ENCODE measurements at regions not wholly inside any gene's neighbourhood (a gene's known extent, or its start where the extent isn't known, plus 50 kb on each side); places are given as distances from the start of the nearest gene placed in this dataset.
"Not testable (repeated sequence)": the region's sequence is repeated elsewhere in the genome, so short reads cannot be mapped to it uniquely, and the experiment has no call there.

DNA sequence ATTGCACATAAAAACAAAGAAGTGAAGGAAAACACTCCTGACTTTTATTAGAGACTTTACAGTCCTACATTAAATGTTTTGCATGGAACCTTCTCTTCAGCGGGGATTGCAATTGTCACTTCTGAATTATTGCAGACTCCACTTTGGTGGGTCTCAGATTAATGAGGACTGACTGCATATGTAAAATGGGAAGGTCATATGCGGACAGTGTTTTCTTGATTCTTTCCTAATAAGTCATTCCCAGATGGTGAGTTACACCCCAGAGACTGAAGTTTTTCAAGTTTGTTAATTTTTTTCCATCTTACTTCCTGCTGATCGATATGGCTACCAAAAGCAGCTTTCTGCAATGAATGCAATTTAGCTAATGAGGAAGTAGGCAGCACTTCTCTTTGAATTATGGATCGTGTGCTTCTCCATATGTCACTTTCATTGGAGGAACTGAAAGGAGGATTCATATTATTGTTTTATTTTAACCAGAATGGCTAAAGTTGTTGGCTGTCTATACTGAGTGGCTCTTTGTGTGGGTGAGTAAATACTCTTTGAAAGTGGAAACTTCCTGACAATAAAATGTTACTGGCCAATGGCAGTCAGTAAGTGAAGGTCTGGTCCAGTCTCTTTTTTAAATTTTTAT is 119.3 kb upstream of the CLNK start:
- DNase-seq: no peak

DNA sequence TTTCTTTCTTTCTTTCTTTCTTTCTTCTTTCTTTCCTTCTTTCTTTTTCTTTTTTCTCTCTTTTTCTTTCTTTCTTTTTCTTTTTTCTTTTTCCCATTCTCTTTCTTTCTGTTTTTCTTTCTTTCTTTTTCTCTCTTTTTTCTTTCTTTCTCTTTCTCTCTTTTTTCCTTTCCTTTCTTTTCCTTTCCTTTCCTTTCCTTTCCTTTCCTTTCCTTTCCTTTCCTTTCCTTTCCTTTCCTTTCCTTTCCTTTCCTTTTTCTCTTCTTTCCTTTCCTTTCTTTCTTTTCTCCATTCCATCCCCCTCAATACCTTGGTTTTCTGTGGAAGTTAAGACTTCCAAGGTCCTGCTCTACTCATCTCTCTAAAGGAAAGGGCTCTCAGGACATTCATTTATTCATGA is 102.8 kb upstream of the CLNK start:
- DNase-seq: no peak

DNA sequence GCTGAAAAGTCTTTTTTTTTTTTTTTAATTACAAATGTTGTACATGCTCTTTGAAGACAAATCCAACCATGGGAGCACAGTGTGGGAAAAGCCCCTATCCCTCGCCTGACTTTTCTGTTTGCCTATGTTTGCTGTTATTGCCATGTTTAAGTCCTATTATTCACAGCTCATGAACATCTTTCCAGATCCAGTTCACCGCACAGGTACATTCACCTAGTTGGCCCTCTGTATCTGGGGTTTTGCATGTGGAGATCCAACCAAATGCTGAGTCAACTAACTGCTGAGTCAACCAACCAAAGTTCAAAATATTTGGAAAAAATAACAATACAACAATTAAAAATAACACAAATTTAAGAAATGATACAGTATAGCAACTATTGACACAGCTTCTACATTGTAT is 100.1 kb upstream of the CLNK start:
- DNase-seq: no peak

DNA sequence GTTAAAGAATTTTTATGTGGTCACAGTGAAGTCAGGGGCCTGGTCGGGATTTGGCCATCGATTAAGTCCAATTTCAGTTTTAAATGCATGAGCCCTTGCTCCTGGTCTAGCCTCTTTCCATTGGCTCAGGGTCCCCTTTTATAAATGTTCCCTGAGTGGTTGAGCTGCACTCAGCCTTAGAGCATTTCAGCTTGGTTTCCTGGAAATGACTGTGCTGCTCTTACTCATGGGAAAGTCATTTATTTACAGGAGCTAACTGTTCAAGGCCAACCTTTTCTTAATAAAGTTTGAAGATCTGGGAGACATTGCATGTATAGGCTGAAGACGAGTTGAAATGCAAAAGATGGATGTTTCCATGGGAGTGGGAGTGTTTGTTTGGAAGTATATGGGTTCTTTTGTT is 98.8 kb upstream of the CLNK start:
- DNase-seq: no peak

DNA sequence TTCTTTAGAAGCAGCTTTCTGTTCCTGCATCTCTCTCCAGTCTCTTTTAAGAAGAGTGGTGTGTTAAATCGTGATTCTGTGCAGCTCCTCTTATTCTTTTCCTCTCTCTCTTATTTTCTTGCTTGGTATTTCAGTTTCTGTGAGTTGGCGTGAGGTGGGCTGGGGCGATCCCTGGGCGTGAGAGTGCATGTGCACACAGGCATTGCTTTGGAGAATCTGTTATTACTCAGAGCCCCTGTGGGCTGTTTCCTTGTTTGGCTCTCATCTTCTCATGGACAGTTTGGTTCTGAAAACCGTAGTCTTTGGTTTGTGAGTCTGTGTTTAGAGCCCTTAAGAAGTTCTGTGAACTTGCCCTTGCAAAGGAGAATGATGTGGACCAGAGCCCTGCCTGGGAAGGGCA is 97.2 kb upstream of the CLNK start:
- no peak for DNase-seq

DNA sequence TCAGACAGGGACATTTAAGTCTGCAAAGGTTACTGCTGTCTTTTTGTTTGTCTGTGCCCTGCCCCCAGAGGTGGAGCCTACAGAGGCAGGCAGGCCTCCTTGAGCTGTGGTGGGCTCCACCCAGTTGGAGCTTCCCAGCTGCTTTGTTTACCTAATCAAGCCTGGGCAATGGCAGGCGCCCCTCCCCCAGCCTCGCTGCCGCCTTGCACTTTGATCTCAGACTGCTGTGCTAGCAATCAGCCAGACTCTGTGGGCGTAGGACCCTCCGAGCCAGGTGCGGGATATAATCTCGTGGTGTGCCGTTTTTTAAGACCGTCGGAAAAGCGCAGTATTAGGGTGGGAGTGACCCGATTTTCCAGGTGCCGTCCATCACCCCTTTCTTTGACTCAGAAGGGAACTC is 96.2 kb upstream of the CLNK start:
- DNase-seq: not testable (repeated sequence)

DNA sequence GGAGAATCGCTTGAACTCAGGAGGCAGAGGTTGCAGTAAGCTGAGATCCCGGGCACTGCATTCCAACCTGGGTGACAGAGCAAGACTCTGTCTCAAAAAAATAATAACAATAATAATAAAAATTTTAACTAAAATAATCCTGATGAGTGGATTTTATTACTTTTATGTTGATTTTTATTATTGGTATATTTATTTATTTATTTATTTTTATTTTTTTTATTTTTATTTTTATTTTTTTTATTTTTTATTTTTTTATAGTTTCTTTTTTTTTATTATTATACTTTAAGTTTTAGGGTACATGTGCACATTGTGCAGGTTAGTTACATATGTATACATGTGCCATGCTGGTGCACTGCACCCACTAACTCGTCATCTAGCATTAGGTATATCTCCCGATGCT is 90.6 kb upstream of the CLNK start:
- not testable (repeated sequence) for DNase-seq

DNA sequence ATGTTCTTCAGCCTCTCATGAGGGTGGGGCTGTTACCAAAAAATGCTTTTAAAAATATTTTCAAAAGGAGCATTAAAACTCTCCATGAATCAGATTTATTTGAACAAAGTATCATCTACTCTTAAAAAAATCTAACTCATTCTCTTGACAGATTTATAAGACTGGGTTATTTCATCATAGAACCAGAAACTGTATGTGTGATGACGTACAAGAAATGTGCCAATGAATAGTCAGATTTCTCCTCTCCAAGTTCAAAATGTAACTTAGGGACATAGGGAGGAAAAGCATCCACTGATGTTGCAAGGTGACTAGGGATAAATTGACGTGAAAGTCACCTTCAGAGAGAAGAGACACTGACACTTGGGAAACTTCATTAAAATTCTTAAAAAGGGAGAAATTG is 89.1 kb upstream of the CLNK start:
- DNase-seq: no peak

DNA sequence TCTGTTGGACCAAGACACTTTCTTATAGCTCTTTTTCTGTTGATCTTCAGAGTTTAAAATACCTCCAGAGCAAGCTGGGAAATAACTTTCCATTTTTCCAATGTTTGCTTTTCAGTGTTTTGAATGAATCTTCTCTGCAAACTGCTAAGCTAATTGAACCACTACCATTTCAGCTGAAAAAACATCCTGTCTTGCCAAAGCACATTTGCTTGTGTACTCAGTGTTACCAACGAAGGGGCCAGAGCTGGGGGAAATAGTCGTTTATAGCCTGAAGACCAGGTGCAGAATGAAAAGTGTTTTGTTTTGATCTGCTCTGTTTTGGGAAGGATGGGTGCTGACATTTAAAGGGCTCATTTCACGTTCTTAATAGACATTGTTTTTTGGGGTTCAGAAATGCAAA is 88.4 kb upstream of the CLNK start:
- DNase-seq: peak; percentile 28

DNA sequence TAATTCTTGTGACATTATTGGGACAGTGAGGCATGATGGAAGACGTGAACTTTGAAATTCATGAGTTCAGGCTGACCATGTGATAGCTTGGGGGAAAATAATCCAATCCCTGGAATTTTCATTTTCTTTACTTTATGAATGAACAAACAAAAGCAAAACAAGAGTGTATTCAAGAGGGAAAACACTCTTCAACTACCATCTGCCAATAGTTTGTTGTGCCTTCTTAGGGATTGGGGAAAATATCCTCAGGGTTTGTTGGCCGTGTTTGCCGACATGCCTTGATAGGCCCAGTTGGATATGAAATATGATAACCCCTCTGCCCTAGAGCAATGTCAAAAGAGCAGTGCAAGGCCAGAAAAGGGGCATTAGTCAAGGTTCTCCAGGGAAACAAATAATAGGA is 80.8 kb upstream of the CLNK start:
- DNase-seq: no peak

DNA sequence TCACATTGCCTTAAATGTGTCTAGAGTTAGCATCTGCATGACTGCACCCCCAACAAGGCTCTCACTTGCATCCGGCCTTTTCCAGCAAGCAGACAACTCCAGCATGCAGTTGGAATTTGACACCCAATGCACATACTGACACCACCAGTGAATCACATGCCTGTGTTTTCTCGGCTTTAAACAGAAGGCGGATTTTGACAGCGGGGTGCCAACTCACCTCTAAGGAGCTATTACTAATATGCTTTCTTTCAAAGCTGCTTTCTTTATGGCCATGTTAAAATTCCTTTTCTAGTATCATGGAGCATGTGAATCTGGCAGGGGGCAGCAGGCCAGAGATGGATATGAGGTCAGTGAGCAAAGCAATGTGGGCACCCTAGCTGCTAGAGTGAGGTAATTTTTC is 78.0 kb upstream of the CLNK start:
- DNase-seq: peak; percentile 48

DNA sequence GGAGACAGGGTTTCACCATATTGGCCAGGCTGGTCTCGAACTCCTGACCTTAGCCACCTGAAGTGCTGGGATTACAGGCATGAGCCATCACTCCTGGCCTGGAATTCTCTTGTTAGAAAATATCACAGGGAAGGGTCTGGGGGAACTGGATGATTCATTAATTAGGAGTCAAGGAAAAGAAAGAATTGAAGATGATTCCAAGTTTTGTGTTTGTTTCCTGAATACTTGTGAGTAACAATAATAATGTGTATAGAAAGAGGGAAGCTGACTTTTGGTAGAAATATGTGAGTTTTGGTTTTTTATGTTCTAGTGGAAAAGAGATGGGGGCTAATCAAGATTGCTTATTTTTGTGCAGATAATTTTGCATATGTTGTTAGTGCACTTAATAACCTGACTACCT is 77.3 kb upstream of the CLNK start:
- no peak for DNase-seq

DNA sequence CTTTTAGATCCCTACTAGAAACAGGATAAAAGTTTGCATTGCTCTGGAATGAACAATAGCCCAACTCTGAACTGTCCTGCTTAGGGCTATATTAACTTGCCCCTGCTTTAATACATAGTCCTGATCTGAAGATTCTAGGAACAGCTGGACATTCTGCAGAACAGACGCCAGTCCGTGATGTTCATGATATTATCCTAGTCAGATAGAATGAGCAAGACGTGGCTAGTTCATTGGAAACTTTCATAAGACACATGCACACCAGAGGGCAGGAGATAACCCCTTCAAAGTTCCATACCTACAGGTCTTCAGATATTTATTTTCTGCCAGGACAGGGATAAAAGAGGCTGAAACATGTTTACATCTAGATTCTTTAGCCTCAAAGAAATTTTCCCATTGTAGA is 75.5 kb upstream of the CLNK start:
- DNase-seq: no peak

DNA sequence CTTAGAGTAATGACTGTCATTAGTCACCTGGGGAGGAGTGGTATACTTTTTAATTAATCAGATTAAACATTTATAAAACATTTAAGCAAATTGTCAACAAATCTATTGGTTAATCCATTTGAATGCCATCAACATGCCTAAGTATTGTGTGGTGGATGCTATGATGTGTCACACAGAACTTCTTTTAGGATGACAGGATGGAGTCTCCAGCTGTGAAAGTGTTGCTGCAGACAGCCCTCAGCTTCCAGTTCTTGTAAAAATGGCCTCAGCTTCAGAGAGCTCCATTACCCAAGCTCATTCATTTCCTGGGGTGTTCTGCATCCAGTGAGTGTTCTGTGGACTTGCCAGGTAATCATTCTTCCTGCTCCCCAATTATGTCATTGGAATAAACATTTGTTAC is 74.3 kb upstream of the CLNK start:
- DNase-seq: no peak

DNA sequence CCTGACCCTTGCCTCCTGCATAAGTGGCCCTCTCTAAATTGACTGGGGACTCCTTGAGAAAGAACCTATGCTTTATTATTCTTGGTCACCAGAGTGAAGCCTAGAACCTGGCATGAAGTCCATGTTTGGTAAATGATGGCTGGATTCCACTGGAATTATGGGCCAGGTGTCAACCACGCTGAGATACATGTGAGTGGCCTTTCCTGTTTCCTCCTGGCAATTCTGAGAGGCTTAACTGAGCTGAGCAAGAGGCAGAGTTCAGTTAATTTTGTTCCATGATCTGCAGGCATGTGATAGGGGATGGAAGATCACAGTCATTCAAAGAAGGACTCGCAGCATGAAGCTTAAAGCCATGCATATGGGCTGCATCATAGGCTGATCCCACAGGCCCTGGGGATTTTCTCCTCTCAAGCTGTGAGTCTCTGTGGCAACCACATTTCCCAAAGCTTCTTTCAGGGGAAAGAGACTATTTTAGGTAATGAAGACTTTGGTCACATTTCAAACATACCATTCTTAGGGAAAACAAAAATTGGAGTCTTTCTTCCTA is 69.4 kb upstream of the CLNK start:
- DNase-seq: no peak

DNA sequence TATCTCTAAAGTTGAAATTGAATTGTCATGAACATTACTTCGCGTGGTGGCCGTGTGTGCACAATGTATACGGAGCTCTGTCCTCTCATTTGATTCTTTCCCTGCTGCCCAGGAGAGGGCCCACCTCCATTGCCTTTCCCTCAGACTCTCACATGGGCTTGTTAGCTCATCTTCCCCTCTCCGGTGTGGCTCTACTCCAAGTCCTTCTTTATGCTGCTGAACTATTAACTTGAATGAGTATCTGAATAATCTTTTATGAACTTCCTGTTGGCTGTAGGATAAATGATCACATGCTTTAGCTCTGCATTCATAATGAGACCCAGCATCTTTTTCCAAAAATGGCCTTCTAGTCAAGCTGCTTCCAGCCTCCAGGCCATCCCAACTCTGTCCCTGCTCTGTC is 68.8 kb upstream of the CLNK start:
- DNase-seq: no peak

DNA sequence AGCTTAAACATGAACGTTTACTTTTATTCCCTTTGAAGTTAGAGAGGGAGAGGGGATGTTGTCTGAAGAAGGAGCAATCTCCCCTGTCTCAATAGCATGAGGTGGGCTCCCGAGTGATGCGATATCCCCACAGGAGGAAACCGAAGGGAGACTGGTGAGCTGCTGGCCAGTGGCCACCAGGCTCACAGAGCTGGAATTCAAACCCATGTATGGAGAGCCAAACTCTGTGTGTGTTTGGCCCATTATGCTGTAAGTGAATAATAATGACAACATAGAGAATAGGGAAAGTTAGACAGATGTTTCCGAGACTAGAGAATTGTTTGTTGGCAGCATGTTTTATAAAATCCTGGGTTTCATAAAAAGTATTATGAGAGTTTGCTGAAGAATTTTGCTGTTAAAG is 66.1 kb upstream of the CLNK start:
- no peak for DNase-seq

DNA sequence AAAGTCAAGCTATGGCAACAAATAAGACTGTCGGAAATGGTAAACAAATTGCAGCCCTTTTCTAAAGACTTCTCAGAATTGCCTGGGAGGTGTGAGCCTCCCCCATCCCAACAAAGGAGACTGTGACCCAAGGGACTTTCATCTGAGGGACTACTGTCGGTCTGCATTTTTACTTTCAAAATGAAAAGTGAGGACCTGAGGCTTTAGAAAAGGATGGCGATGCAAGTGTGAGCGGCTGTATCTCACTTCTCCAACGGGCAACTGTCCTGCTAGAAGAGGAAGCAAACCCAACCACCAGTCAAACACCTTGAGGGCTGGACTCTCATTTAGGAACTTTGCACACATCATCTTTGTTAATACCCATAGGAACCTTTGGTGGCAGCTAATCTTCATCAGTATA is 62.6 kb upstream of the CLNK start:
- DNase-seq: no peak

DNA sequence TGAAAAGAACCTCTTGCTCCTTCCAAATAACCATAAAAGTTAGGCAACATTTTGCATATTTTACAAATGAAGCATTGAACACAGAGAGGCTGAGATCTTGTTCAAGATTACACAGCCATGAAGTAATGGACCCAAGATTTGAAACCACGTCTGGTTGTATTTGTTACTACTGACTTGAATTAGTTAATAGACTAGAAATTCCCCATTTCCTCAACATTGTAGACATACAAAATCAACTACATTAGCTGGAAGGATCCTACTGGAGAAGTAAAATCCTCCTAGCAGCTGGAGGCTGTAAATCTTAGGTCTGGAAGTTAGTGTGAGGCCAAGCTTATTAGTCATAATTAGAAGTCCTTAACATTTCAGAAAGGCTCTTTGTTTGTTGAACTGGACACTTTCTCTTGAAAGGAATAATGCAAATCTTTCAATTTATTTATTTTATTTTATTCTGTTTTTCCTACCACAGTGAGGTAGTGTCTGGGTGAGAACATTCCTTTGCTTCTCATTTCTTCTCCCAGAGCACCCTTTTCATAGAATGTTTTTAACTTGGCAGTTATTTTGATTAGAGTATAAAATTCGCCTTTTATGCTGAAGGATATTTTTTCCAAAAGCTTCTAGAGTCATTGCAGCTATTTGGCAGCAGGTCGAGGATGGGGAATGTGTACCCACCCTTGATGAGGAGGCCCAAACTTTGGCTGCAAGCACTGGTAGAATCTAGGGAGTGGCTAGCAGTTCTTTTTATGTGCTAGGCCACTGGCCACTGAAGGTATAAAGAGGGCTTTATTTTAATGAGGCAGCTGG is 62.0 kb upstream of the CLNK start:
- DNase-seq: no peak

DNA sequence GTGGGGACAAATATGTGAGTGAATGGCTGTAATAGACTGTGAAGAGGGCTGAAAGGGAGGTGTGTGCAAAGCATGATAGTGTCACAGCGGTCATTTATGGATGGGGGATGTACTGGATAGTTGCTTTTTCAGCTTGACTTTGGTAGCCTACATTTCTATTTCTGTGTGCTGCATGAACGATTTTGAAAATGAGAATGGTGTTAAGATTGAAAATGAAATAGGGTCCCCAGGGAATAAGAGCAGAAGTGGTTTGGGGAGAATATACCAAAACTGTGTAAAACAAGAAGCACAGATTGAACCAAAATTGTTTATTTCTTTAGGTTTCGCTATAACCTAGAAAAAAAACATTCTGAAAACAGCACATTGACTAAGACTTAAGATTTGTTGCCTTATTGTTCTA is 58.8 kb upstream of the CLNK start:
- no peak for DNase-seq

DNA sequence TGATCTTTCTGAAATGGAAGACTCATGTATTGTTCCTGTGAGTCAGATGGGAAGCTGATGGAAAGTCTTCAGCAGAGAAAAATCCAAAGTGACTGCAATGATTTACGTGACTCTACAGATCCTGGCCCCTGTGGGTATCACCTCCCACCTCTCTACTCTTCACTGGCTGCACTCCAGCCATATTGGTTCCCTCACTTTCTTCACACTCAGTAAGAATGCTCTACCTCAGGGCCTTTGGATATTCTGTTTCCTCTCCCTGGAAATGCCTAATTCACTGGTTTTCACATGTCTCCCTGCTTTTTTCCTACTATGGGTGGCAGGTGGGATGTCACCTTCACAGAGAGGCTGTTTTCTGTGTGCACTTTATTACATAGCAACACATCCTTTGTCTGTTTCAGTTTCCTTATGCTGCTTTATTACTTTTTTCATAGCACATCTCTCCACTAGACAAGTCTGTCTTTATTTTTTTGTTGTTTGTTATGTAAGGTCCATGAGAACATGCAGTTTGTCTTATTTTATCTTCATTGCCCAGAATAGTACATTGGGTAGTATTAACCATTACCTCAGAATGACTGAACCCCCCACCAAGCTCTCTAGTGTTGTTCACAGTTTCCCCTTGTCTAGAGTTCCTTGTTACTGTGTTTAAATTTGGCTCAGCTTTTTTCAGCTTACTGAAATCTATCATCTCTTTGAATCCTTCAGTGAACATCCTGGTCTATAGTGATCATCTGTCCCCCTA is 57.6 kb upstream of the CLNK start:
- no peak for DNase-seq

DNA sequence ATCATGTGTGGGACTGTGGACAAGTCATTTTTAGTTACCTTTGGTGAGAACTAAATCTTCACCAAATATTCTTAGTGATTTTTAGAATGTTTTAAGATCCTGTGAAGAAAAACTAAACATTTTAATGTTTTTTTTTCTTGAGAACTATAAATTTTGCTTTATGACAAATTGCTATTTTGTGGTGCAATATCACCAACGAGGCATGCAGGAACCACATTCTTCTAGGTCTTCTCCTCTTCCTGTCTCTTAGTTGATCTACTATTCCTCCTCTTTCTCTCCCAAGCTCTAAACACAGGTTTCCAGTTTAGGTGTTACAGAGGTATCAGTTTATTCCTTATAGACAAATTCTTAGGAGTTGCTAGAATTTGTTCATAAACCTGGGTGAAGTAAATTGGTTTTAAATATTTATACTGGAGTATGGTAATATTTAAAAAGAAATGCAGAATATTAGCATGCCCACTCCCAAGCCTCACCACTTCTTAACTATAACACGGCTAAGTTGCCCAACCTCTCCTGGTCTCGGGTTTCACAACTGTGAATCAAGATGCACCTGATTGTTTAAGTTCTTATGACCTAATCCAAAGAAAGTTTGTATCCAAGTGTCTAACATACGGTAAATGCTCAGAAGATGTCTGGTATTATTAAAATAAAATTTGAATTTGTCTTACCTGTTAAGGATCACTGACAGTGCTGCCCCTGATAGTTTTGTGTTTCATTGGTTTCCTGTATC is 56.5 kb upstream of the CLNK start:
- no peak for DNase-seq

DNA sequence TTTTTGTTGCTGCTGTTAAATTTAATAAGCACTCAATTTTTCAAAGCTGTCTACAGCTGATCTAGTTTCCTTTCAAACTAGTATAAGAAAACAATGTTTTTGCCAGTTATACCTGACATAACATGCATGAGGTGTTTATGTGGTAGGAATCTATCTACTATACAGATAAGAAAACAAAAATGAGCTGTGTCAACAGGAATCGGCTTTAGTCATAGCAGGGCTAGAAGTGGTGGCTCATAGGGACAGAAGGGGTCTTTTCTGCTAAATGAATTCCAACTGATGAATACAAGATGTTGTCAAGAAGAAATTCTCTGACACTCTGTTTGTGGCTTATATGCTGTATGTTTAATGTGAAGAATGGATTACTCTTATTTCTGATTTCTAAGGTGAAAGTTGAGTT is 55.7 kb upstream of the CLNK start:
- DNase-seq: no peak
